ENCODE measurements at regions not wholly inside any gene's neighbourhood (a gene's known extent, or its start where the extent isn't known, plus 50 kb on each side); places are given as distances from the start of the nearest gene placed in this dataset.

DNA sequence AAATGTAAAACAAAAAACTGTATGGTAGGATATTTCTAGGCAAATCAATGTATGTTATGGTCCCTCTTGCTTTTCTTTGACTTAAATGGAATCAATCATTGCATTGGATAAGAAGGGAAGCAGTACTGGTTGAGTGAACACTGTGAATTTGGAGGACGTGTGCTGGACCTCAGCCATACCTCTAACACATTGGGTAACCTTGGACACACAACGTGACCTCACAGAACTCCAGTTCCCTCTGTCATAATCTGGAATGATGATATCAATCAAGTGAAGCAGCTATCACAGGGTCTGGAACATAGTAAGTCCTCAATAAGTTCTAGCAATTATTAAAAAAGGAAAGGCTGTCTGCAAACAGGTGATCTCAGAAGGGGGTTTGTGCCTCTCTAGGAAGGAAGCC, 474.9 kb upstream of the TCF4 start:
- Histone ChIP-seq H3K4me3 (no peak overlapping the region), H3K4me1 (peaks cover 0 to 7% (median 5%) of the 10 kb centered on the region in 3 donors), H3K9me3 (no peaks in the 10 kb centered on the region), H3K27ac (no peak overlapping the region), H3K36me3 (no peaks in the 10 kb centered on the region), H3K27me3 (no peaks in the 10 kb centered on the region)
- TF ChIP-seq, protein P1, sequence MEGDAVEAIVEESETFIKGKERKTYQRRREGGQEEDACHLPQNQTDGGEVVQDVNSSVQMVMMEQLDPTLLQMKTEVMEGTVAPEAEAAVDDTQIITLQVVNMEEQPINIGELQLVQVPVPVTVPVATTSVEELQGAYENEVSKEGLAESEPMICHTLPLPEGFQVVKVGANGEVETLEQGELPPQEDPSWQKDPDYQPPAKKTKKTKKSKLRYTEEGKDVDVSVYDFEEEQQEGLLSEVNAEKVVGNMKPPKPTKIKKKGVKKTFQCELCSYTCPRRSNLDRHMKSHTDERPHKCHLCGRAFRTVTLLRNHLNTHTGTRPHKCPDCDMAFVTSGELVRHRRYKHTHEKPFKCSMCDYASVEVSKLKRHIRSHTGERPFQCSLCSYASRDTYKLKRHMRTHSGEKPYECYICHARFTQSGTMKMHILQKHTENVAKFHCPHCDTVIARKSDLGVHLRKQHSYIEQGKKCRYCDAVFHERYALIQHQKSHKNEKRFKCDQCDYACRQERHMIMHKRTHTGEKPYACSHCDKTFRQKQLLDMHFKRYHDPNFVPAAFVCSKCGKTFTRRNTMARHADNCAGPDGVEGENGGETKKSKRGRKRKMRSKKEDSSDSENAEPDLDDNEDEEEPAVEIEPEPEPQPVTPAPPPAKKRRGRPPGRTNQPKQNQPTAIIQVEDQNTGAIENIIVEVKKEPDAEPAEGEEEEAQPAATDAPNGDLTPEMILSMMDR (IDR thresholded peaks at IDR 0.05), result no peak
- TF ChIP-seq POLR2A (IDR thresholded peaks at IDR 0.05), result no peak
- no peak for TF ChIP-seq EP300 (IDR thresholded peaks at IDR 0.05)
- TF ChIP-seq POLR2AphosphoS5 (IDR thresholded peaks at IDR 0.05), result no peak
- no peak for ATAC-seq
- WGBS, 2 donors (ENCODE audit: low coverage in 1 of 2), result 67 to 100% methylated on average over 1 to 2 of the region's 2 CpGs

DNA sequence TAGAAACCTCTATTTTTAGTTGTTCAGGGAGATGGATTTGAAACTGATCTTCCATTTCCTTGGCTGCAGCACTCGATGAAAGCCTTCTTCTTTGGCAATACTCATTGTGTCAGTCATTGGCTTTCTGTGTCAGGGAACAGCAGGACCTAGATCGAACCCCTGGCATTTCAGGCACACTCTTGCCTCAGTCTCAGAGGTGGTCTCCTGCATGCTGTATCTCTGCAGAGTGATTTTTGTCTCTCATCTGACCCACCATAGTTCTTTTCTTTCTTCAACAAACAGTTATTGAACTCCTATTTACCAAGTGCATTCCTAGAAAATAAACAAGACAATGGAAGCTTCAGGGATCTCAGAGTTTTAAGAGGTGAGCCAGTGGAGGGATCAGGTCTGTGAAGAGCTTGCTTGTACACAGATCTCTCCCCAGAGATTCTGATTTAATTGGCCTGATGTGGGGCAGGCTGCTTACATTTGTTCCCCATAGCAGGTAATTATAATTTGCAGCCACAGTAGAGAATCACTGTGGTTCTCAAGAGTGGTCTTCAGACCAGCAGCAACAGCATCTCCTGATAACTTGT, 473.1 kb upstream of the TCF4 start:
- no peak overlapping the region for H3K27ac ChIP-seq
- H3K36me3 ChIP-seq, result no peaks in the 10 kb centered on the region
- no peaks in the 10 kb centered on the region for H3K9me3 ChIP-seq
- TF ChIP-seq EP300 (IDR thresholded peaks at IDR 0.05) (no peak), POLR2AphosphoS5 (IDR thresholded peaks at IDR 0.05) (no peak), POLR2A (IDR thresholded peaks at IDR 0.05) (no peak)
- TF ChIP-seq, protein P1 (IDR thresholded peaks at IDR 0.05), result no peak
- no peak for ATAC-seq
- no peak overlapping the region for H3K4me3 ChIP-seq
- no peaks in the 10 kb centered on the region for H3K4me1 ChIP-seq
- H3K27me3 ChIP-seq, result no peaks in the 10 kb centered on the region
- WGBS, 2 donors (ENCODE audit: low coverage in 1 of 2), result 52 to 54% methylated on average over 2 of the region's 2 CpGs

DNA sequence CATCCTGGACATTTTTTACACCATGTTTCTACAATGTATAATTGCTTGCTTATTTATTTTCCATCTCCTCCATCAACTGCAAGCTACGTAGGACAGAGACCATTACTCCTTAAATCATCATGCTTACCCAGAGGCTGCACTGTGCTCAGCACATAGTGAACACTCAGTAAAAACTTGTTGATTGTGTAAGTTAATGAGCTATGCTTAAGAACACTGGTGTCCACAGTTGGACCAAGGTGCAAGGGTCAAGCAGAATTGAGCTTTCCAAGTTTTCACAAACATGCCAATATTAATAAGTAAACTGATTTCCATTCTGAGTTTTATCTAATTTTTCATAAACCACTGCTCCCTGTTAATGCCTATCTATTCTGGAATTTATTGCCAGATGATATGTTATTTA, 464.2 kb upstream of the TCF4 start:
- WGBS, 2 donors (ENCODE audit: low coverage in 1 of 2), result 100% methylated on average over 1 of the region's 1 CpG
- Histone ChIP-seq H3K4me3 (no peak overlapping the region), H3K36me3 (no peaks in the 10 kb centered on the region), H3K27ac (no peak overlapping the region), H3K4me1 (no peaks in the 10 kb centered on the region), H3K9me3 (peaks cover 0 to 17% (median 0%) of the 10 kb centered on the region in 3 donors), H3K27me3 (no peaks in the 10 kb centered on the region)
- ATAC-seq, result no peak
- TF ChIP-seq EP300 (IDR thresholded peaks at IDR 0.05) (no peak), POLR2A (IDR thresholded peaks at IDR 0.05) (no peak), POLR2AphosphoS5 (IDR thresholded peaks at IDR 0.05) (no peak)
- TF ChIP-seq, protein P1 (IDR thresholded peaks at IDR 0.05), result no peak

DNA sequence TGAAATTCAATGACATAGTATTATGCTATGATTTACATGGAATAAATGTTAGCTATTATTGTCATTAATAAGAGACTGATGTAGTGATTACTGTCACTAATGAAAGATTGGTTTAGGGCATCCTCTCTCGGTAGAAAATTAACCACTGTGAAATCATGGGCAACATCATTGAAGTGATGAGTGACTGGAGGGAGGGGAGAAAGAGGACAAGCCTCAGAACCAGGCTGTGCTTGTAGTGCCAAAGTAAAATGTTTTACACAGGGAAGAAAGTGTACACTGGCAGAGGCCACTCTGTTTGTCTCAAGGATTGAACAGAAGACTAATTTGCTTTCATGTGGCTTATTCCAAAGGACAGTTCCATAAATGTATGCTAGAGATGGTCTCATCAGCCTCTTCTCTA, 456.2 kb upstream of the TCF4 start:
- Histone ChIP-seq H3K4me1 (no peaks in the 10 kb centered on the region), H3K27me3 (no peaks in the 10 kb centered on the region), H3K27ac (no peak overlapping the region), H3K4me3 (no peak overlapping the region), H3K9me3 (peaks cover 0 to 17% (median 0%) of the 10 kb centered on the region in 3 donors), H3K36me3 (no peaks in the 10 kb centered on the region)
- no peak for ATAC-seq
- 80% methylated on average over 1 of the region's 1 CpG for WGBS, 2 donors (ENCODE audit: low coverage in 1 of 2)
- TF ChIP-seq POLR2A (IDR thresholded peaks at IDR 0.05) (no peak), POLR2AphosphoS5 (IDR thresholded peaks at IDR 0.05) (no peak), EP300 (IDR thresholded peaks at IDR 0.05) (no peak)
- TF ChIP-seq, protein P1 (IDR thresholded peaks at IDR 0.05), result no peak

DNA sequence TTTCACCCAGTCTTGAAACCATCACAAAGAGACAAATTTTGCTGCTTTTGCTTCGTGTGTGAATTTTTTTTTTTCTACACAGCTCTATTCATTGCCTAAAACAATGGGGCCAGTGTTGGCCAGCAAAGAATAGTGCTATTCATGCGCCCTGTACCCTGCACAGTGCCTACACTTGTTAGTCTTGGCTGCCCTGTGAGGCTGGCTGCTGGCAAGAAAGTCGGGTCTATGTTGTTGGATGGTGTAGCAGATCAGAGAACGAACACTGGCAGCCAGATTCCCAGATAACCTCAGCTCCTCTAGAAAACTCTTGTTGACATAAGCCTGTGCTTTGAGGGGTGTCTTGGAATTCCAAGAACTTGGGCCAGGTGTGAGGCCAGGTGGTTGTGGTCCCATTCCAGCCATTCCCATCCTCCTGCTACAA, 455.7 kb upstream of the TCF4 start:
- TF ChIP-seq POLR2AphosphoS5 (IDR thresholded peaks at IDR 0.05) (no peak), POLR2A (IDR thresholded peaks at IDR 0.05) (no peak), EP300 (IDR thresholded peaks at IDR 0.05) (no peak)
- TF ChIP-seq, protein P1 (IDR thresholded peaks at IDR 0.05), result no peak
- no peak overlapping the region for H3K27ac ChIP-seq
- 45 to 94% methylated on average over 2 to 4 of the region's 4 CpGs for WGBS, 2 donors (ENCODE audit: low coverage in 1 of 2)
- H3K9me3 ChIP-seq, result peaks cover 0 to 13% (median 0%) of the 10 kb centered on the region in 3 donors
- no peaks in the 10 kb centered on the region for H3K4me1 ChIP-seq
- no peaks in the 10 kb centered on the region for H3K36me3 ChIP-seq
- no peaks in the 10 kb centered on the region for H3K27me3 ChIP-seq
- no peak for ATAC-seq
- no peak overlapping the region for H3K4me3 ChIP-seq

All from gastroesophageal sphincter (tissue), 4 donors.